ENCODE measurements at regions not wholly inside any gene's neighbourhood (a gene's known extent, or its start where the extent isn't known, plus 50 kb on each side); places are given as distances from the start of the nearest gene placed in this dataset.
"Not testable (repeated sequence)": the region's sequence is repeated elsewhere in the genome, so short reads cannot be mapped to it uniquely, and the experiment has no call there.

DNA sequence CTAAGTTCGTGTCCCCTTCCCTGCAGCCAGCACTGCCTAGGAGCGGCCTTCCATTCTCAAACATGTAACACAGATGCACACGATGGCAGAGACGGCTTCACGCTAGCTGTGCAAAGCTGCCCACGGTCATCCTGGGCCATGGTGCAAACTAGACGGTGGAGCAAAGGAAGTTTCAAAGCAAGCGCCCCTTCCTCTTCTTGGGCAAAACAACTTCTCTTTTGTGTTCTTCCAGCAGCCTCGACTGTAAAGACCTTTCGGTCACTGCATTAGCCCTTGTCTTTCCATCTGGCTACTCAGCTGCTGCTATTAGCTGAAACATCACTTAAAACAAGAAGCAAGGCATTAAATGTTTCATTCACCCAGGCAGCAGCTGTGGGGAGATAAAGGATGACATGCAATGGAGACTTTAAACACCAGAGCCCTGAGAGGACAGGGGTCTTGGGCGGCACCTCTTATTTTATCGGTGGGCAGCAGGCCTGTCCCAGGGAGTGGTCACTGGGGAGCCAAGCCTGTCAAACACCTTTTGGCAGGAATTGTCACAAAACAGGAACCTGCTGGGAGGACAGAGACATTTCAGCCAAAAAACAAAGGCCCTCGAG lies 214.8 kb downstream of the KLF6 start:
- DNase-seq = no peak

DNA sequence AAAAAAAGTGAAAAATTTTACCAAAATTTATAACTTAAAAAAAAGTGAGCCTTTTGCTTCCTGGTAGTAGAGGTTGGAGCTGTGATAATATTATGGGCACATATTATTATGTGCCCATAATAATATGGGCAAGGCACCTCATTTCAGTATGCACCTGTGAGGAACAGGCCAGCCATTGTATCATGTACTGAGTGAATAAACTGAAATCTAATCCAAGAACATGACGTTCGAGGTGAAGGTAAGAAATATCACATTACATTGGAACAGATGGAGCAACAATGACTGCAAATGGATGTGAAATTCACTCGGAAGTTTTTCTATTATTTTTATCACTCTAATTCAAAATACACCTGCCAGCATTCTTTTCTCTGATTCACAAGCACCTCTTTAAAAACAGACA lies 216.0 kb downstream of the KLF6 start:
- no peak for DNase-seq

- DNase-seq = no peak
These were observed 216.6 kb downstream of the KLF6 start for GRCh38 chr10:3568392-3568791.

DNA sequence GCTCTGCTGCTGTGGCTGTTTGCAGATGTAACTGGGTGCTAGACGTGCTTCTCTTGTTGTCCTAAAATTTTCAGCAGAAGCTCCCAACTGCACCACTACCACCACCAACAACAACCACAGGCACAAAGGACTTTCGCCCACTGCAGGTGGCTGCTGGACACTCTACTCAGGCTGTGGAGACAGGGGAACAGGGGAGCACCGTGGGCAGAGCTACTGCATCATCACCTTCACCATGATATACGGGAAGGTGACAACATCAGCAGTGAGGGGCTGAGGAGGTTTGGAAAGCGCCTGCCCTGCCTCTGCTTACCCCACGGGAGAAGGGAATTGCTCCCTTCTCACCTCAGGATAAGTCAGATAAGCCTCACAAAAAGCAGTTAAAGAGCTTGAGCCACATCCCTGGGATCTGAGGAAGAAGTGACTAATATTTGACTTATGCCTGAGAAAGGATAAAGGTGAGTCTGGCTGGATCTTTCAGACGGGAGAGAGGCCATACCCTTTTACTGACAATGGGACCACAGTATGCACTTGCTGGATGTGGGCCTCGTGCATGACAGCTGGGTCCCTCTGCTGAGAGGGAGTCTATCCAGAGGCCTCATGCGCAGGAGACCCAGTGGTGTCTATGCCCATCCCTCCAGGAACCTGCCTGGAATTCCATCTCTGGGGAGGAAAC lies 217.6 kb downstream of the KLF6 start:
- DNase-seq = no peak

GRCh38 chr10:3566627-3567026 lies 218.4 kb downstream of the KLF6 start:
- no peak for DNase-seq

DNA sequence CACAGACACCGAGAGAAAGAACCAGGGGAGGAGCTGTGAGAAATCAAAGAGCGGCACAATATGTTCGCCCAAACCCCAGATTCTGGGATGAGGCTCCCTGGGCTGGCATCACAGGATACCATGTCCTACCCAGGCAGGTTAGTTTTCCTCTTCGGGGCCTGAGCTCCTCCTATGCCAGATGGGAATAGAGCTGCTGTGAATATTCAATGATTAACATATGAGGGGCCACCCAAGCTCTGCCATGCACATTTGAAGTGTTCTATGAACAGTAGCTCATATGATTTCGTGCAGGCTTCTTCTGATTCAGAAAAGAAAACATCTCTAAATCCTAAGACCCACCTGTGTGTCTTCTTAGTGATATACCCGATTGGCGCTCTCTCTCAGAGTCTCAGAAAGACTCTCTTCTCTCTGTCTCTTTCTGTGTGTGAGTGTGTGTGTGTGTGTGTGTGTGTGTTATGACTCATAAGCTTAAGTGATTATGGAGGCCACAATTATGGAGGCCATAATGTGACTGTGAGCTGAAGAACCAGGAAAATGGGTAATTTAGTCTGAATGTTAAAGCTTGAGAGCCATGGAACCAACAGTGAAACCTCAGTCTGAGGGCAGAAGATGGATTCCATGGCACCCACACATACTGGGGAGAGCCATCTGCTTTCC lies 220.5 kb downstream of the KLF6 start:
- no peak for DNase-seq

DNA sequence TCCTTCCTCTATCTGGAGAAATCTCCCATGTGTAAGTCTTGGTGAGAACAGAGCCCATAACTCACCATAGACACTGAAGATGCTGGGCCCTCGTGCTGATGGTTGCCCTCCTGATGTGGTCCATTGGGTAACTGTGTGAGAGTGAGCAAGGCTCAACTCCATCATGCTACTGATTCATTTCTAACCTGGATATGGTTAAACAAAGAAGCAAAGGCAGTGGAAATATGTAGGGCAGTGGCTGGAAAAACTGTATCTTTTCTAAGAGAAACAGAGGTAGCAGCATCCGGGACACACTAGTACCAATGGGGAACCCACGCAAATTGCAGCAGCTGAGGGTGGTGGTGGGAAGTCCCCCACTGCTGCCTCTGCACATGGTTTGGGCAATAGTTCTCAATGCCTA lies 221.7 kb downstream of the KLF6 start:
- DNase-seq = peak; percentile 25 to 37

GRCh38 chr10:3560628-3561027 lies 224.4 kb downstream of the KLF6 start:
- DNase-seq = not testable (repeated sequence)

DNA sequence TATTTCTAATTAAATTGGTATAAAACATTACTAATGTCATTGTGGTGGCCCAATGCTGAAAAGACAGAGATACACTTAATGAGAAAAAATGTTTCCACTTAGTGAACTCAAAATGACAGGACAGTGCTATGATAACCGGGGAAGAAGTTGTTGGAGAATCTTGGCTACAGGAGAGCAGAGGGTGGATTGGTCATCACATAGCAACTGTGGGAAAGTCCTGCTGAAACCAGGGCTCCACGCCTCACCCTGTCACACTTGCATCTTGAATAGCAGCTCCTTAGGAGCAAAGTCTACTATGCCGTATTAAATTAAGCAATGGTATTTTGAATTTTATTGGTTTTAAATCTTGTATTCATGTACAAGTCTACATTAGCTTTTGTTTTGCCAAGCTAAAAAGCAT lies 225.5 kb downstream of the KLF6 start:
- DNase-seq = no peak

GRCh38 chr10:3559011-3559410 lies 226.0 kb downstream of the KLF6 start:
- no peak for DNase-seq

DNA sequence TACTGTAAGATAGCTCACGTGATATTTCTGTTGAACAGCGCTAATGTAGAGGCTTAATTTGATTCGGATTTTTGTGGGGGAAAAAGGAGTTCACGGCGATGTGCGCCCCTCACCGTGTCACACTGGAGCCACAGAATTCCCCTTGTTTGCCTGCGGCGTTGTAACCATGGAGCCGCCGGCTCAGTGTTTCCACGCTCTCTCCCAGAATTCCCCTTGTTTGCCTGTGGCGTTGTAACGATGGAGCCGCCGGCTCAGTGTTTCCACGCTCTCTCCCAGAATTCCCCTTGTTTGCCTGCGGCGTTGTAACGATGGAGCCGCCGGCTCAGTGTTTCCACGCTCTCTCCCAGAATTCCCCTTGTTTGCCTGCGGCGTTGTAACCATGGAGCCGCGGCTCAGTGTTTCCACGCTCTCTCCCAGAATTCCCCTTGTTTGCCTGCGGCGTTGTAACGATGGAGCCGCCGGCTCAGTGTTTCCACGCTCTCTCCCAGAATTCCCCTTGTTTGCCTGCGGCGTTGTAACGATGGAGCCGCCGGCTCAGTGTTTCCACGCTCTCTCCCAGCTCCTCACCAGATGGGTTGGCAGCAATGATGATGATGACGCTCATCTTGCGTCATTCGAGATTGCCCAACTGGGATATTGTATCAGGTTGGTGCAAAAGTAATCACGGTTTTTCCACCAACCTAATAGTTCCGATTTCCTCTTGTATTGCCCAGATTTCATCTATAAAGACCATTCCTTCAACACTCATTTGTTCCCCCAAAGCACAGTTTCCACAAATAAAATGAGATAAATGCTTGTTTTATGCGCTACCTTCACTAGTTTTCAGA lies 228.6 kb downstream of the KLF6 start:
- not testable (repeated sequence) for DNase-seq

- no peak for DNase-seq
These were observed 230.9 kb downstream of the KLF6 start for GRCh38 chr10:3554121-3554522.

- no peak for DNase-seq
These were observed 232.7 kb downstream of the KLF6 start for GRCh38 chr10:3552281-3552680.

DNA sequence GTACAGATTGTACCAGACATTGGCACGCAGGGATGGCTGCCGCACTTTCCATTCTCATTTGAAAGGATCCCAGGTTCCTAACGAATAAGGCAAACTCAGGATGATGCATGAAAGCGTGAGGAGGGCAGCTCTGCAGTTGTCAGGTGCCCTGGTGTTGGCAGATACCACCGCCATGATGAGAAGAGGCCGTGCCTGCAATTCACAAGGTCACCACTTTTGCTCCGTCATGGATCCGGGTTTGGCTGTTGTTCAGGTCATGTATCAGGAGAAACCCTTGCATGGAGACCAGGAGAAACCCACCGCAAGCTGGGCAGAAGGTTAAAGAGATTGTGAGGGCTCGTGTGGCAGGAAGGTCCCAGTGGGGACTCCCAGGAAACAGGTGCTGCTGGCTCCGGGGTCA lies 233.2 kb downstream of the KLF6 start:
- no peak for DNase-seq

- no peak for DNase-seq
These were observed 235.9 kb downstream of the KLF6 start for GRCh38 chr10:3549118-3549517.

GRCh38 chr10:3548702-3549101 lies 236.3 kb downstream of the KLF6 start:
- DNase-seq = no peak

DNA sequence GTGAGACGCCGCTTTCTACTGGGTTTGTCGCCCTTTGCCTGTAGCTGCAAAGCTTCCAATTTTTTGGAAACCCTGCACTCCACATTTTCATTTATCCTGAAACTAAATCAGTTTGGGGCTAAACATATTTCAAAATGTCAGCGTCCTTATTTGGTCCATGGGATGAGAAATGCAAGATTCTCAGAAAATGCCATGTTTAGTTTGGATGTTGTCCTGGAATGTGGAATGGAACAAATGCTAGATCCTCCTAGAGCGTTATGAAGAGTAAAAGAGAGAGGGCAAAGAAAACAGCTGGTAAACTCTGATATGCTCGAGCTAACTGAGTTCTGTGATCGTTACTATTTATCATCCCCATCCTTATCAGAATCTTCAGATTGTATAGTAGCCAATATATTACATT lies 236.9 kb downstream of the KLF6 start:
- no peak for DNase-seq

- DNase-seq = no peak
These were observed 240.4 kb downstream of the KLF6 start for GRCh38 chr10:3544561-3544960.

- no peak for DNase-seq
These were observed 242.8 kb downstream of the KLF6 start for GRCh38 chr10:3542185-3542611.

DNA sequence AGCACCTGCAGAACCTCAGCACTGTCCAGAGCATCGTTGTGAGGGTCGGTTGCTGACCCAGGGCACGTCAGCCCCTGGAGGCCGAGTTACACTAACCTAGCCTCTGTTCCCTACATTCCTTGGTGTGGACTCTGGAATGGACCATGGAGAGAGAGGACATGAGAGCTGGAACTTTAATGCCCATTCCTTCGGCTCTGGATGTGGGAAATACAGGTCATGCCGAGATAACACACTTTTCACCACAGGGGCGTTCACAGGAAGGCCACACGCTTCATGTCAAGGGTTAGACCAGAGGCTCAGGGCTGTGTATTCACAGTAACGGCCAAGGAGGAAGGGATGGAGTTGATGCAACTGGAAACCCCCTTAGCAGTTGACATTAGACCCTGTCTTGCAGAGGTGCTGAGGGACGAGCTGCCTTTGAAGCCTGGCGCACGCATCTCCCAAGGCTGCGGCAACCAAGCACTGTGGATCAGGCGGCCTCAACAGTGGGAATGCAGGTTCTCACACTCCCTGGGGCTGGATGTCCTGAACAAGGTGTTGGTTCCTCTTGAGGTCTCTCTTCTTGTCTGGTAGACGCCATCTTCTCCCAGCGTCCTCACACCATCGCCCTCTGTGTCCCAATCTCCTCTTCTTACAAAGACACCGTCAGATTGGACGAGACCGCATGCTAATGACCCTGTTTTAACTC lies 245.2 kb downstream of the KLF6 start:
- no peak for DNase-seq

DNA sequence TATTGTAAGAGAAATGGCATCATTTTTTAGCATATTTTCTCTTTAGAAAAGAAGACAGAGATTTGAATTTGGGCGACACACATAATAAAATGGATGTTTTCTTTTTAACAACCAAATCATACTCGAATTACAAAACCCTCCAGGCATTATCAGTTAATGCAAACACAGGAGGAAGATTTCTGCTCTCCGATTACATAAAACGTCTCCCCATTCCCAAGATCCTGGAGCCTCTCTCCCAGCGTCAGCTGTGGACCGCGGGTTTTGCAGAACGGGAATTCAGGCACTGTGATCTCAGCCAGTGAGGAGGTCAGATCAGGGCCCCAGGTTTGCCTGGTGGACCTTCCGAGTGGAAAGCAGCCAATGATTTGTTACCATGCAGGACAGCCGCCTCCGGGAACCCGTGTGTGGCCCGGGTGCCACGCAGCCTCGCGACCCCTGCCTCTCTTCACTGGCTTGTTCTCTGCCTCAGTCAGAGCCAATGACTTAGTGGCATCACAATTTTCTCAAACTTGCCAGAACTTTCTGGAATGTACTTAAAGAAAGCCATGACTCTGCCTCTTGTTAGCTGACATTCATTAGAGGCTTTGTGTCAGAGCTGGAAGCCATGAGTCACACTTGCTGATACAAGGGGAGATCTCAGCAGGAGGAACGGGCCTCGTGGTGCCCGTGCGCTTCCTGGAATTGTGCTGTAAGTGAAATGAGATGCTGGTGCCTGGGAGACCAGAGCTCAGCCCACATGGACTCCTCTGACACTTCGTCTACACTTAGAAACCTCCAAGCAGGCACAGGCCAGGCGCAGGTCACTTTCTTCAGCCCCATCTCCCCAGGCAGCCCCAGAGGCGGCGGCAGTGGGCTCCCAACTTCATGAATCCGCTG lies 246.1 kb downstream of the KLF6 start:
- DNase-seq = no peak

DNA sequence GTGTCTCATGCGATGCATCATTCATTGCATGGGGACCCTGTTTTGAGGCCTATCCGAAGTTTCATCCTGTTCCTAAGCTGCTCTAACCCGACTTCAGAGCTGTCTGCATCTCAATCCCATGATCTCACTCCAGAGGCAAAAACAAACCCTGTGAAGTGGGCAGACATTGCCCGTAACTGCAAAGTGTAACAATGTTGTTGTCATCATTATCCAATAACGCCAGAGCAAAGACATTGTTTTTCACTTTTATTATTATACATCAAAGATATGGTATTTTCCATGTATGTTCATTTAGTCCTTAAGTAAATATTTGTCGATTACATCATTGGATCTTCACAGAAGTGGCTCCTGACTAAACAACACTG lies 246.7 kb downstream of the KLF6 start:
- DNase-seq = no peak

All from stimulated activated CD4-positive, alpha-beta T cell treated with anti-CD3 and anti-CD28 coated beads, Interleukin-2, amount 100 ng/mL, for 48 hours (primary cell).